WI38 (cell line): ENCODE measurements at regions not wholly inside any gene's neighbourhood (a gene's known extent, or its start where the extent isn't known, plus 50 kb on each side); places are given as distances from the start of the nearest gene placed in this dataset.

Experiments used
- H3K4me3 ChIP-seq: 2 replicates; pipeline ENCODE4 v1.5.1; 2011; ENCODE audit warnings: low read depth, mild to moderate bottlenecking, control low read depth, low read length
- CTCF ChIP-seq: IDR thresholded peaks from 2 replicates; pipeline ENCODE4 v1.5.1; 2012; ENCODE audit warnings: low read depth, mild to moderate bottlenecking, control low read depth, low read length

GRCh38 chr2:12588986-12589385 lies 127.8 kb upstream of the TRIB2 start:
- no peak overlapping the region for H3K4me3 ChIP-seq
- no peak for TF ChIP-seq CTCF

- TF ChIP-seq CTCF, result no peak
- H3K4me3 ChIP-seq, result no peak overlapping the region
Observed at GRCh38 chr2:12589802-12590320, 126.9 kb upstream of the TRIB2 start.

- TF ChIP-seq CTCF, result no peak
- no peak overlapping the region for H3K4me3 ChIP-seq
Observed at GRCh38 chr2:12592296-12592695, 124.4 kb upstream of the TRIB2 start.

- no peak for TF ChIP-seq CTCF
- no peak overlapping the region for H3K4me3 ChIP-seq
Observed at GRCh38 chr2:12594590-12594989, 122.1 kb upstream of the TRIB2 start.

- H3K4me3 ChIP-seq, result no peak overlapping the region
- TF ChIP-seq CTCF, result no peak
Observed at GRCh38 chr2:12596771-12597170, 120.0 kb upstream of the TRIB2 start.

GRCh38 chr2:12597610-12598009 lies 119.1 kb upstream of the TRIB2 start:
- no peak overlapping the region for H3K4me3 ChIP-seq
- TF ChIP-seq CTCF, result no peak

- H3K4me3 ChIP-seq, result no peak overlapping the region
- no peak for TF ChIP-seq CTCF
Observed at GRCh38 chr2:12602661-12603060, 114.1 kb upstream of the TRIB2 start.
